CD14-positive monocyte (primary cell): ENCODE measurements at regions not wholly inside any gene's neighbourhood (a gene's known extent, or its start where the extent isn't known, plus 50 kb on each side); places are given as distances from the start of the nearest gene placed in this dataset.

Source experiments
- DNase-seq, 3 donors: peaks; one replicate each; pipeline ENCODE4 v3.0.0-alpha.2; 2011 to 2022
- H2AFZ ChIP-seq: 2 replicates; pipeline ENCODE4 v1.6.0; 2012; ENCODE audit warnings: mild to moderate bottlenecking, low read depth, low read length, inconsistent platforms; ENCODE audit not compliant: insufficient read depth, poor library complexity, severe bottlenecking
- H3K27ac ChIP-seq, 2 donors: 1 replicate in 1 of 2; 2 replicates in 1 of 2; pipeline ENCODE4 v1.5.1; 2012 to 2013; ENCODE audit warnings: low read length in 2 of 2, control low read depth in 1 of 2, inconsistent platforms in 1 of 2, low read depth in 1 of 2, mild to moderate bottlenecking in 1 of 2
- H3K27me3 ChIP-seq, 2 donors: one replicate each; pipeline versions ENCODE4 v1.6.0 to v1.6.1; 2011 to 2013; ENCODE audit warnings: low read length in 2 of 2; ENCODE audit not compliant: control insufficient read depth in 2 of 2, insufficient read depth in 2 of 2
- H3K36me3 ChIP-seq, 2 donors: replicated peaks in 1 of 2; 1 replicate in 1 of 2; 2 replicates in 1 of 2; pipeline versions ENCODE4 v1.5.1 to v1.6.1; 2012 to 2013; ENCODE audit warnings: low read length in 2 of 2, control low read depth in 1 of 2, inconsistent platforms in 1 of 2, mild to moderate bottlenecking in 1 of 2; ENCODE audit not compliant: insufficient read depth in 2 of 2, control insufficient read depth in 1 of 2
- H3K4me1 ChIP-seq, 2 donors: 1 replicate in 1 of 2; 2 replicates in 1 of 2; pipeline versions ENCODE4 v1.5.1 to v1.6.1; 2012 to 2013; ENCODE audit warnings: low read length in 2 of 2, control low read depth in 1 of 2, inconsistent platforms in 1 of 2, mild to moderate bottlenecking in 1 of 2, moderate library complexity in 1 of 2; ENCODE audit not compliant: insufficient read depth in 2 of 2, control insufficient read depth in 1 of 2
- H3K4me2 ChIP-seq: replicated peaks from 2 replicates; pipeline ENCODE3; 2012; ENCODE audit warnings: low read length, moderate library complexity, mild to moderate bottlenecking; ENCODE audit not compliant: poor library complexity, severe bottlenecking; ENCODE audit errors: extremely low read depth
- H3K4me3 ChIP-seq, 3 experiments: fragments of 200-600 bp in 1 of 3; sonication (generic) in 1 of 3; replicated peaks in 1 of 3; 1 replicate in 2 of 3; 2 replicates in 1 of 3; pipeline ENCODE4 v1.5.1; 2011 to 2013; ENCODE audit warnings: low read length in 3 of 3, mild to moderate bottlenecking in 3 of 3, control low read depth in 2 of 3, low read depth in 2 of 3, inconsistent platforms in 1 of 3, moderate library complexity in 1 of 3
- H3K79me2 ChIP-seq: 2 replicates; pipeline ENCODE4 v1.6.0; 2012; ENCODE audit warnings: mild to moderate bottlenecking, control low read depth, inconsistent platforms, low read length, moderate library complexity; ENCODE audit not compliant: insufficient read depth
- H3K9ac ChIP-seq: 2 replicates; pipeline ENCODE4 v1.6.0; 2017; ENCODE audit warnings: low read length, mild to moderate bottlenecking; ENCODE audit not compliant: insufficient read depth, poor library complexity, severe bottlenecking
- H3K9me3 ChIP-seq, 2 donors: replicated peaks in 1 of 2; 1 replicate in 1 of 2; 2 replicates in 1 of 2; pipeline versions ENCODE4 v1.5.1 to v1.6.1; 2012 to 2013; ENCODE audit warnings: low read length in 2 of 2, control low read depth in 1 of 2; ENCODE audit not compliant: control insufficient read depth in 1 of 2, insufficient read depth in 1 of 2
- H4K20me1 ChIP-seq: 2 replicates; pipeline ENCODE4 v1.6.0; 2012; ENCODE audit warnings: mild to moderate bottlenecking, low read length, control low read depth, moderate library complexity; ENCODE audit not compliant: insufficient read depth
- H3K27ac Mint-ChIP-seq, 7 donors: one replicate each; pipeline ENCODE4 v1.8.0; 2020; ENCODE audit warnings: mild to moderate bottlenecking in 7 of 7, mixed read lengths in 7 of 7, moderate library complexity in 6 of 7, inconsistent platforms in 2 of 7
- H3K27me3 Mint-ChIP-seq, 3 donors: one replicate each; pipeline ENCODE4 v1.8.0; 2021 to 2022; ENCODE audit warnings: low read depth in 3 of 3, mild to moderate bottlenecking in 3 of 3, mixed read lengths in 3 of 3, moderate library complexity in 3 of 3, inconsistent platforms in 1 of 3
- H3K36me3 Mint-ChIP-seq, 2 donors: one replicate each; pipeline ENCODE4 v1.8.0; 2020; ENCODE audit warnings: mixed read lengths in 2 of 2, inconsistent platforms in 1 of 2, mild to moderate bottlenecking in 1 of 2
- H3K4me1 Mint-ChIP-seq: one replicate; pipeline ENCODE4 v1.8.0; 2020; ENCODE audit warnings: mild to moderate bottlenecking, mixed read lengths
- H3K4me3 Mint-ChIP-seq, 2 donors: one replicate each; pipeline ENCODE4 v1.8.0; 2020; ENCODE audit warnings: mild to moderate bottlenecking in 2 of 2, mixed read lengths in 2 of 2, moderate library complexity in 1 of 2
- H3K9me3 Mint-ChIP-seq, 7 donors: one replicate each; pipeline ENCODE4 v1.8.0; 2020 to 2022; ENCODE audit warnings: mixed read lengths in 7 of 7, mild to moderate bottlenecking in 6 of 7, moderate library complexity in 6 of 7, inconsistent platforms in 2 of 7
- CTCF ChIP-seq: fragments of 200-600 bp; IDR thresholded peaks from one replicate; pipeline ENCODE4 v1.8.0; 2022; ENCODE audit warnings: antibody characterized with exemption, mild to moderate bottlenecking
- WGBS: methylation state at CpG from one replicate; pipeline ENCODE4 v1.1.5; 2013; ENCODE audit warnings: missing lambda C conversion rate; ENCODE audit not compliant: insufficient coverage; 5-methylcytosine and 5-hydroxymethylcytosine counted together
- intact Hi-C, 2 donors: fragments of 100-400 bp; cut with micrococcal nuclease; formaldehyde crosslinking; loops; one replicate each; pipeline versions ENCODE4 v1.15.0 to v1.15.1; 2023

GRCh38 chr18:22088996-22089640 lies 80.3 kb upstream of the GATA6 start:
- H3K9me3 Mint-ChIP-seq: peaks cover 0 to 6% (median 2%) of the 10 kb centered on the region in 7 donors
- Histone ChIP-seq H3K27me3 (no peaks in the 10 kb centered on the region), H3K27ac (no peak overlapping the region), H3K9ac (no peak overlapping the region), H3K4me1 (no peaks in the 10 kb centered on the region), H3K9me3 (no peaks in the 10 kb centered on the region), H3K36me3 (no peaks in the 10 kb centered on the region), H2AFZ (no peak overlapping the region), H3K4me3 (no peak overlapping the region), H4K20me1 (no peaks in the 10 kb centered on the region), H3K79me2 (no peaks in the 10 kb centered on the region), H3K4me2 (no peak overlapping the region)
- no peak overlapping the region for H3K4me3 Mint-ChIP-seq
- 94% methylated on average over 7 of the region's 12 CpGs for WGBS
- H3K27ac Mint-ChIP-seq: no peak overlapping the region
- intact Hi-C loops: no loop called here
- peaks cover 0 to 2% (median 1%) of the 10 kb centered on the region in 3 donors for H3K27me3 Mint-ChIP-seq
- no peak for DNase-seq
- no peaks in the 10 kb centered on the region for H3K36me3 Mint-ChIP-seq
- no peak for TF ChIP-seq CTCF
- H3K4me1 Mint-ChIP-seq: no peaks in the 10 kb centered on the region

GRCh38 chr18:22091341-22091740 lies 78.0 kb upstream of the GATA6 start:
- Histone ChIP-seq H2AFZ (no peak overlapping the region), H3K4me3 (no peak overlapping the region), H3K9ac (no peak overlapping the region), H3K36me3 (no peaks in the 10 kb centered on the region), H3K79me2 (no peaks in the 10 kb centered on the region), H3K9me3 (no peaks in the 10 kb centered on the region), H3K4me2 (no peak overlapping the region), H3K4me1 (no peaks in the 10 kb centered on the region), H3K27ac (no peak overlapping the region), H4K20me1 (no peaks in the 10 kb centered on the region), H3K27me3 (no peaks in the 10 kb centered on the region)
- no CpG with 5 or more reads among the region's 2 CpGs for WGBS
- Mint-ChIP-seq H3K9me3 (peaks cover 0 to 6% (median 0%) of the 10 kb centered on the region in 7 donors), H3K4me1 (no peaks in the 10 kb centered on the region), H3K27ac (no peak overlapping the region), H3K4me3 (no peak overlapping the region), H3K27me3 (peaks cover 0 to 3% (median 2%) of the 10 kb centered on the region in 3 donors), H3K36me3 (no peaks in the 10 kb centered on the region)
- TF ChIP-seq CTCF: no peak
- intact Hi-C loops: no loop called here
- no peak for DNase-seq
